Motor neuron (in vitro differentiated cells): ENCODE measurements at regions not wholly inside any gene's neighbourhood (a gene's known extent, or its start where the extent isn't known, plus 50 kb on each side); places are given as distances from the start of the nearest gene placed in this dataset.

ENCODE experiments used
- ATAC-seq, 8 experiments: fragments of 200-7000 bp; cut with Tn5 transposase; replicated peaks in 6 of 8; 2 replicates each; pipeline ENCODE4 v1.8.0; 2021; ENCODE audit warnings: mild to moderate bottlenecking in 8 of 8, moderate library complexity in 8 of 8
- H3K27ac ChIP-seq, 2 donors: fragments of 250-450 bp; sonication (Bioruptor Pico); 2 replicates each; pipeline ENCODE4 v1.9.0; 2021; ENCODE audit warnings: antibody characterized with exemption in 2 of 2, mild to moderate bottlenecking in 2 of 2, moderate library complexity in 1 of 2
- H3K4me1 ChIP-seq, 2 donors: fragments of 250-450 bp; sonication (Bioruptor Pico); replicated peaks in 1 of 2; 2 replicates each; pipeline ENCODE4 v1.6.1; 2021; ENCODE audit warnings: antibody characterized with exemption in 2 of 2, mild to moderate bottlenecking in 2 of 2, moderate library complexity in 1 of 2
- H3K4me3 ChIP-seq, 5 donors: fragments of 250-450 bp; sonication (Bioruptor Pico); 2 replicates each; pipeline ENCODE4 v1.9.0; 2021; ENCODE audit warnings: antibody characterized with exemption in 5 of 5, mild to moderate bottlenecking in 5 of 5, moderate library complexity in 4 of 5
- WGBS, 10 experiments: fragments of 450-650 bp; shearing (Covaris generic); methylation state at CpG; one replicate each; pipeline ENCODE4 v1.0.0; 2022; 5-methylcytosine and 5-hydroxymethylcytosine counted together
- in situ Hi-C, 9 experiments: fragments of 400-800 bp; cut with MboI; loops; one replicate each; pipeline ENCODE4 v1.15.0; 2021; ENCODE audit warnings: low sequenced_read_pairs in 9 of 9, low pct_unique_long_range_greater_than_20kb in 2 of 9; ENCODE audit not compliant: unreplicated experiment in 9 of 9

DNA sequence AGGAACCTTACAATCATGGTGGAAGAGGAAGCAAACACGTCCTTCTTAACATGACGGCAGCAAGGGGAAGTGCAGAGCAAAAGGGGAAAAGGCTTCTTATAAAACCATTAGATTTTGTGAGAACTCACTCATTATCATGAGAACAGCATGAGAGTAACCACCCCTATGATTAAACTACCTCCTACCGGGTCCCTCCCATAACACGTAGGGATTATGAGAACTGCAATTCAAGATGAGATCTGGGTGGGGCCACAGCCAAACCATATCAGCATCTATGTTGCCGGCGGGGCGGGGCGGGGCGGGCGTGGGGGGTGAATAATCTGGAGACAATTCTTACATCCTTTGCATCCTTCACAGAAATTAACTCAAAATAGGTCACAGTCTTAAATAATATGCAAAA lies 58.8 kb upstream of the GFPT2 start:
- WGBS, 10 experiments: 4 to 88% (median 26%) methylated on average over 1 to 9 of the region's 10 CpGs; no CpG with 5 or more reads in 4 of the 10 experiments
- in situ Hi-C loops: no loop called here
- ATAC-seq: peak in 3 of 8 experiments; percentile 82 to 97 (median 97)
- no peak overlapping the region for H3K27ac ChIP-seq
- no peak overlapping the region for H3K4me3 ChIP-seq
- H3K4me1 ChIP-seq: no peaks in the 10 kb centered on the region

DNA sequence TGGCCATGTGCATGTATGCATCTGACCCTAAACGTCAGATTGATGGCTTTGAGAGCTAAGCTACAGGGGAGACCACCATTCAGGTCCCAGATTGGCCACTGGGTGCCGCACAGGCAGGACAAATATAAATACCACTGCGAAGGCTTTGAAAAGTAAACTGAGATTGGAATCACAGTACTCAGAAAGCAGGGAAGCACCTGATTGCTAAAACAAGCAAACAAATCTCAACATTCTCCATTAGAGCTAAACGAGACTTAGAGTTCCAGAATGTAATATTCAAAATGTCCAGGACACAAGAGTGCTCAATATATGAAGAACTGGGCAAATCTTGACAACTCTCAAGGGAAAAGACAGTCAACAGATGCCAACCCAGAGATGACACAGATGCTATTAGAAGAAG lies 61.0 kb upstream of the GFPT2 start:
- Histone ChIP-seq H3K27ac (no peak overlapping the region), H3K4me1 (no peaks in the 10 kb centered on the region), H3K4me3 (no peak overlapping the region)
- in situ Hi-C loops: no loop called here
- ATAC-seq: no peak
- WGBS, 10 experiments: 38 to 100% (median 70%) methylated on average over 1 to 4 of the region's 4 CpGs; no CpG with 5 or more reads in 2 of the 10 experiments

DNA sequence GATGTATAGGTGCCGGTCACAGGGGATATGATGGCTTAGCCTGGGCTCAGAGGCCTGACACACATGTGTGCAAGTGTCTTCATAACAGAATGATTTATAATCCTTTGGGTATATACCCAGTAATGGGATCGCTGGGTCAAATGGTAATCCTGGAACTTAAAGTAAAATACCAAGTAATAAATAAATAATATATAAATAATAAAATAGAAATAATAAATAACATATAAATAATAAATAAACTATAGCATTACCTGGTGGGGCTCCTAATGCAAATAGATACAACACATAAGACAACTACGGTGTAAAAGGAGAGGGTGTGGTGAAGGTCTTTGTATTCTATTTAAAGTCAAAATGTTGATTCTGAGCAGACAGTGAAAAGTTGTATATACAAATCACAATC lies 68.5 kb upstream of the GFPT2 start:
- ATAC-seq: no peak
- H3K4me3 ChIP-seq: no peak overlapping the region
- 13 to 100% (median 89%) methylated on average over 1 to 3 of the region's 3 CpGs for WGBS, 10 experiments
- H3K4me1 ChIP-seq: no peaks in the 10 kb centered on the region
- in situ Hi-C loops: no loop called here
- no peak overlapping the region for H3K27ac ChIP-seq

DNA sequence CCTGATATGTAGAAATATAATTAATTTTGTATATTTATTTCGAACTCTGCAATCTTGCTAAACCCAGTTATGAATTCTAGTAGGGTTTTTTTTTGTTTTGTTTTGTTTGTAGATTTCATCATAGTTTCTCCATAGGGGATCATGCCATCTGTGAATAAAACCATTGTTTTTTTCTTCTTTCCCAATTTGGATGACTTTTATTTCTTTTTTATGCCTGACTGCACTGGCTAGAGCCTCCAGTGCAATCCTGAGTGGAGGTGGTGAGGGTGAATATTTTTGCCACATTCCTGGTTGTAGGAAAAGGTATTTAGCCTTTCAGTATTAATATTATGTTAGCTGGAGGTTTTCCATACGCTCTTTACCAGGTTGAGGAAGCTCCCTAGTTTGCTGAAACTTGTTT lies 70.0 kb upstream of the GFPT2 start:
- H3K4me3 ChIP-seq: no peak overlapping the region
- 48 to 100% (median 86%) methylated on average over 1 to 2 of the region's 2 CpGs for WGBS, 10 experiments
- ATAC-seq: no peak
- in situ Hi-C loops: no loop called here
- no peak overlapping the region for H3K27ac ChIP-seq
- no peaks in the 10 kb centered on the region for H3K4me1 ChIP-seq

DNA sequence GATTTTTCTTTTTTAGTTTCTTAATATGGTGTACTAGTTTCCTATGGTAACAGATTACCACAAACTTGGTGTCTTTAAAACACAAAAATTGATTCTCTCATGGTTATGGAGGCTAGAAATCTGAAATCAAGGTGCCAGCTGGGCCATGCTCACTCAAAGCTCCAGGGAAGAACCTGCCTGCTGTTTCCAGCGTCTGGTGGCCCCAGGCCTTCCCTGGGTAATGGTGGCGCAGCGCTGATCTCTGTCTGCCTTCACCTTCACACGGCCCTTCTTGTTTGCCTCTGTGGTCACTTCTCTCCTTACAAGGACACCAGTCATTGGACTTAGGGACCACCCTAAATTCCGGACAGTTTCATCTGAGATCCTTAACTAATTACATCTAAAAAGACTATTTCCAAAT lies 70.5 kb upstream of the GFPT2 start:
- H3K27ac ChIP-seq: no peak overlapping the region
- WGBS, 10 experiments: 20 to 93% (median 74%) methylated on average over 1 to 5 of the region's 5 CpGs; no CpG with 5 or more reads in 2 of the 10 experiments
- no peak for ATAC-seq
- H3K4me1 ChIP-seq: no peaks in the 10 kb centered on the region
- in situ Hi-C loops: no loop called here
- no peak overlapping the region for H3K4me3 ChIP-seq

DNA sequence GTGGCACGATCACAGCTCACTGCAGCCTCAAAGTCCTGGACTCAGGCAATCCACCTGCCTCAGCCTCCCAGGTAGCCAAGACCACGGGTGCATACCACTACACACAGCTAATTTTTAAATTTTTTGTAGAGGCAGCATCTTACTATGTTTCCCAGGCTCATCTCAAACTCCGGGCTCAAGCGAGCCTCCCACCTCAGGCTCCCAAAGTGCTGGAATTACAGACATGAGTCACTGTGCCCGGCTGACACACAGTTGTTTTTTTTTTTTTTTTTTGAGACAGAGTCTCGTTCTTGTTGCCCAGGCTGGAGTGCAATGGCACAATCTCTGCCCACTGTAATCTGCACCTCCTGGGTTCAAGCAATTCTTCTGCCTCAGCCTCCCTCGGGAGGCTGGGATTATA lies 70.1 kb upstream of the CNOT6 start:
- in situ Hi-C loops: no loop called here
- Histone ChIP-seq H3K27ac (no peak overlapping the region), H3K4me1 (no peaks in the 10 kb centered on the region), H3K4me3 (no peak overlapping the region)
- ATAC-seq: no peak
- 60 to 100% (median 80%) methylated on average over 1 to 5 of the region's 7 CpGs; no CpG with 5 or more reads in 3 of the 10 experiments for WGBS, 10 experiments

DNA sequence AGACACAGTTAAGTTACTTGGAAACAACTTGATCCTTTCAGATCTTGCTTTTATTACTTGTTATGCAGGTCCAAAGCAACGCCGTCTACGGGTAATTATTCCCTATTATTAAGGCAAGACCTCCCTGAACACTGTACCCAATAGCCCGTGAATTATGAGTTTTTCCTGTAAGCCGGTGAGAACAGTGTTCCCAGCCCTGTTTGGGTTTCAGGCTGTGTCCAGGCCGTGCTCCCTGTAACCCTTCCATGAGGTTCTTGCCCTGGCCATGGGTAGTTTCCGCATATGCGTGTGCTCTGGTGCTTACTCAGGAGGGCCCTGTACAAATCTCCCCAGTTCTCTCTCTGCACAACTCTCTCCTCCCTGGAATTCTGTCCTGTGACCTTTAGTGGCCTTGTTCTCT lies 65.6 kb upstream of the CNOT6 start:
- in situ Hi-C loops: no loop called here
- no peaks in the 10 kb centered on the region for H3K4me1 ChIP-seq
- H3K4me3 ChIP-seq: no peak overlapping the region
- 50 to 100% (median 88%) methylated on average over 1 to 8 of the region's 8 CpGs; no CpG with 5 or more reads in 1 of the 10 experiments for WGBS, 10 experiments
- ATAC-seq: peak in 1 of 8 experiments; percentile 24
- H3K27ac ChIP-seq: no peak overlapping the region

DNA sequence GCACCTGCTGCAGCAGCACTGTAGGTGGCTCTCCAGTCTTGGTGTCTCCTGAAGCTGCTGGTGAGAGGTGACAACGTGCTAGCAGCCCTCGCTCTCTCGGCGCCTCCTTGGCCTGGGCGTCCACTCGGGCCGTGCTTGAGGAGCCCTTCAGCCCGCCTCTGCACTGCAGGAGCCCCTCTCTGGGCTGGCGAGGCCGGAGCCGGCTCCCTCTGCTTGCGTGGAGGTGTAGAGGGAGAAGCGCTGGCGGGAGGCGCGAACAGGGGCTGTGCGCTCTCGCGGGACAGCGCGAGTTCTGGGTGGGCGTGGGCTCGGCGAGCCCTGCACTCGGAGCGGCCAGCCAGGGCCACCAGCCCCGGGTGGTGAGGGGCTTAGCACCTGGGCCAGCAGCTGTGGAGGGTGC lies 62.2 kb upstream of the CNOT6 start:
- ATAC-seq: no peak
- H3K27ac ChIP-seq: no peak overlapping the region
- in situ Hi-C loops: no loop called here
- no peaks in the 10 kb centered on the region for H3K4me1 ChIP-seq
- WGBS, 10 experiments: 90% methylated on average over 10 of the region's 27 CpGs; no CpG with 5 or more reads in 9 of the 10 experiments
- H3K4me3 ChIP-seq: no peak overlapping the region

DNA sequence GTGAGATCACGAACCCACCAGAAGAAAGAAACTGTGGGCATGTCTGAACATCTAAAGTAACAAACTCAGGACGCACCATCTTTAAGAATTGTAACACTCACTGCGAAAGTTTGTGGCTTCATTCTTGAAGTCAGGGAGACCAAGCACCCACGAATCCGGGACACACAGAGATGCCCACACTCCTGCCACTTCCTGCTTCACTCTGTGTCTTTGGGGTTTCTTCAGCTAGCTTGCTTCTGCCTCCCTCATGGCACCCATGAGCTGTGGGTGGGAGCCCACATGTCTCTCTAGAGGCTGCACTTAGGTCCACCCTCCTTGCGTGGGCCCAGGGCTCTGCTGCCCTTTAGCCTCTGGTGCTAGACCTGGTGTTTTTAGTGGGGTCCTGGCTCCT lies 61.2 kb upstream of the CNOT6 start:
- Histone ChIP-seq H3K4me1 (no peaks in the 10 kb centered on the region), H3K27ac (no peak overlapping the region), H3K4me3 (no peak overlapping the region)
- no peak for ATAC-seq
- WGBS, 10 experiments: 54 to 100% (median 71%) methylated on average over 2 to 4 of the region's 6 CpGs; no CpG with 5 or more reads in 6 of the 10 experiments
- in situ Hi-C loops: no loop called here

DNA sequence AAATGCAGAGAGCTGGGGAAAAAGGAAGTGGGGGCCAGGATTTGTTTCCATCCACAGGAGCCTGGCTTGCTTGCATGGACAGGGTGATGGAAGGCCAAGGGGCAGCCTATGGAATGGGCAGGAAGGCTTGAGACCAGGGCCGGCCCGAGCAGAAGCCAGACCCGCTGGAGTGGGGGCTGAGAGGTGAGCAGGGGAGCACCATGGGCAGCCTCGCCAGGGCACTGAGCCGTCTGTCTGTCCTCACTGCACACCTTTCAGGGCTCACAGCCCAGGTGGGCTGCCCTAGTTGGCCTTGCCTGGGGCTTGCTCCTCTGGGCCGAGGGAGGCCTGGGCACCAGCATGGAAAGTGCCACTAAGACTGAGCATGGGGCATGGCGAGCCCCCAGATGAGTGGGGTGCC lies 58.6 kb upstream of the CNOT6 start:
- Histone ChIP-seq H3K4me1 (no peaks in the 10 kb centered on the region), H3K4me3 (no peak overlapping the region), H3K27ac (no peak overlapping the region)
- no peak for ATAC-seq
- in situ Hi-C loops: no loop called here
- WGBS, 10 experiments: 82 to 83% methylated on average over 1 to 2 of the region's 7 CpGs; no CpG with 5 or more reads in 8 of the 10 experiments

DNA sequence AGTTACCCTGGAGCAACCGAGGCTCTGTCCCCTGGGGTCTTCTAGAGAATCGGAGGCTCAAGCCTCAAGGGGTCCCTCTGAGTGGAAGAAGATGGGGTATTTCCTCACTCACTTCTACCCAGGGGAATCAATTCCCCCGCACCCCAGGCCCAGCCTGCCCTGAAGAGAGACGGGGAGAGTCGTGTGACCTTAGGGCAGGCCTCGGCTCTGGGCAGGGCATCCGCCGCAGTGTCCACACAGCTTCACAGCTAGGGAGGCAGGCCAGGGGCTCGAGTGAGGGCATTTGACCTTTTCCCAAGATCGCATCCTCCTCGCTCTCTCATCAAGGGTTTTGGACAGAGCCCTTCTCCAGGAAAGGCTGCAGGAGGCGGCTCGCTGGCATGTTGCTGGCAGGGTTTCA lies 57.9 kb upstream of the CNOT6 start:
- no peak overlapping the region for H3K27ac ChIP-seq
- 79% methylated on average over 3 of the region's 13 CpGs; no CpG with 5 or more reads in 9 of the 10 experiments for WGBS, 10 experiments
- H3K4me1 ChIP-seq: no peaks in the 10 kb centered on the region
- in situ Hi-C loops: no loop called here
- no peak overlapping the region for H3K4me3 ChIP-seq
- no peak for ATAC-seq

DNA sequence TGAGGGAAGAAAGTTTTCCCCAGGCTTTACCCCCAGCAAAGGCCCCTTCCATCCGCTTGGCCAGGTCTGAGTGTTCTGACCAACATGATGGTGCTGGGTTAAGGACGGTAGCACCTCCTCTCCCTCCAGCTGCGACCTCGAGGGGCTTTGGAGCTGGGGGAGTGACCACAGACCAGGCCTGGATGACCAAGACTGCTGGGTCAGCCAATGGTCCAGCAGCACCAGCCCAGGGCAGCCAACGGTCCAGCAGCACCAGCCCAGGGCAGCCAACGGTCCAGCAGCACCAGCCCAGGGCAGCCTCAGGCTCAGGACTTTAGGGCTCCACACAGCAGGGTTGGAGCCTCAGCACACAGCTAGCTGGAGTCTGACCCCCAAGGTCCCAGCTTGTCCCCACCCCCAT lies 57.2 kb upstream of the CNOT6 start:
- no peak for ATAC-seq
- Histone ChIP-seq H3K4me1 (no peaks in the 10 kb centered on the region), H3K4me3 (no peak overlapping the region), H3K27ac (no peak overlapping the region)
- WGBS, 10 experiments: 67 to 90% methylated on average over 1 to 2 of the region's 6 CpGs; no CpG with 5 or more reads in 8 of the 10 experiments
- in situ Hi-C loops: no loop called here

DNA sequence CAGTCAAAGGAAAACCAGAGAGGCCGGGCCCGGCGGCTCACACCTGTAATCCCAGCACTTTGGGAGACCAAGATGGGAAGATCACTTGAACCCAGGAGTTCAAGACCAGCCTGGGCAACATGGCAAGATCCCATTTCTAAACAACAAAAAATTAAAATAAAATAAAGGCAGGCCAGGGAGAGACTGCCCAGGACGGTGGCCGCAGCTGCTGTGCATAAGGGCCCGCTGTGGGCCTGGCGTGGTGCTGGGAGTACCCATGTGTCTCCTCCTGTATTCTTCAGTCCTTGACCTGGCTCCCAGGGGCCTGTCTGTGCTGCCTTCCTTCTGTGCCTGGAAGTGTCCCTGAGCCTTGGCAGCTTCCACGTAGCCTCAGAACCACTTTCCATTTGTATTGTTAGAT lies 56.8 kb upstream of the CNOT6 start:
- no peak overlapping the region for H3K27ac ChIP-seq
- WGBS, 10 experiments: 70 to 100% (median 89%) methylated on average over 1 to 8 of the region's 8 CpGs; no CpG with 5 or more reads in 3 of the 10 experiments
- no peaks in the 10 kb centered on the region for H3K4me1 ChIP-seq
- ATAC-seq: no peak
- H3K4me3 ChIP-seq: no peak overlapping the region
- in situ Hi-C loops: no loop called here

DNA sequence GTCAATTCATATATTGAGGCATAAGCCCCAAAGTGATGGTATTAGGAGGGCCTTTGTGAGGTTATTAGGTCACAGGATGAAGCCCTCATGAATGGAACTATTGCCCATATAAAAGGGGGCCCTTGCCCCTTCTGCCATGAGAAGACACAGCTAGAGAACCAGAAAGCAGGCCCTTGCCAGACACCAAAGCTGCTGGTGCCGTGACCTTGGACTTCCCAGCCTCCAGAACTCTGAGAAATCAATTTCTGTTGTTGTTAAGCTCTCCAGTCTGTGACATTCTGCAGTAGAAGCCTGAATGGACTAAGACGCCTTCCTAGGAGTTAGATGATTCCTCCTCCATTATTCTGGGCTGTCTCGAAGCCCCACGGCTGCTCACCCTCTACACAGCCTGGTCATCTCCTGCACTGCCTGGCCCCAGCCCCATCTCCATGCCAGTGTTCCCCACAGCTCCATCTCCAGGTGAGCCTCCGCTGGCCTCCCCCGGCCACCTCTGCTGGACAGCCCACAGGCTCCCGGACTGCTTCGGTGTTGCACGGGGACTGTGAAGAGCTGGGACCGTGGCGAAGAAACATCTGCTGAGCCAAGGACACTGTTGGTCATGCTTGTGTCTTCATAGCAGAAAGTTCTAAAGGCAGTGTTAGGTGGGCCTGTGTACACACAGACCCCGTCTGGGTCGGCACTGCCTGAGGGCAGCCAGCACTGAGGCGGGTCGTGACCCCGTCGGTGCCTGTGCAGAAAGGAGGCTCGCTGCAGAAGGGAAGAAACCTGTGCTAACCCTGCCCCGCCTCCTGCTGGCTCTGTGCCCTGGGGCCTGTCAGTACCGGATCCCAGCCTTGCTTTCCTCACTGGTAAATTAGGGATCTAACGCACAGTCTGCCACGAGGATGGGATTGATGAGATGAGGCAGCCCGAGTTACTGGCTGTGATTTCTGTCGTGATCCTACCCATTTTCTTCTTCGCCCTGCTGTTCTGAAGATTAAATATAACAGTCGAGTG lies 55.1 kb upstream of the CNOT6 start:
- H3K4me1 ChIP-seq: no peaks in the 10 kb centered on the region
- no peak overlapping the region for H3K27ac ChIP-seq
- in situ Hi-C loops: no loop called here
- ATAC-seq: no peak
- 70 to 100% (median 80%) methylated on average over 1 to 16 of the region's 26 CpGs; no CpG with 5 or more reads in 3 of the 10 experiments for WGBS, 10 experiments
- H3K4me3 ChIP-seq: no peak overlapping the region
